NCI-H2107 treated with DMSO at 0.1 percent for 48 hours (cell line): ENCODE measurements at regions not wholly inside any gene's neighbourhood (a gene's known extent, or its start where the extent isn't known, plus 50 kb on each side); places are given as distances from the start of the nearest gene placed in this dataset.

Source experiments
- DNase-seq: peaks from one replicate; lab custom pipeline; 2025; ENCODE audit not compliant: unreplicated experiment; lab: John Stamatoyannopoulos, UW

- no peak for DNase-seq
Observed at GRCh38 chr6:167491438-167492099, 166.7 kb downstream of the TTLL2 start.

- no peak for DNase-seq
Observed at GRCh38 chr6:167492100-167492449, 167.2 kb downstream of the TTLL2 start.

GRCh38 chr6:167493310-167493709, 168.4 kb downstream of the TTLL2 start:
- no peak for DNase-seq

- DNase-seq, result peak; percentile 17
Observed at GRCh38 chr6:167493976-167494697, 169.3 kb downstream of the TTLL2 start.

- DNase-seq, result no peak
Observed at GRCh38 chr6:167494698-167495435, 170.0 kb downstream of the TTLL2 start.

- peak; percentile 63 for DNase-seq
Observed at GRCh38 chr6:167495506-167496401, 170.9 kb downstream of the TTLL2 start.

GRCh38 chr6:167496707-167497106, 171.8 kb downstream of the TTLL2 start:
- DNase-seq, result no peak

GRCh38 chr6:167497428-167498056, 172.7 kb downstream of the TTLL2 start:
- no peak for DNase-seq

GRCh38 chr6:167499161-167499660, 174.3 kb downstream of the TTLL2 start:
- DNase-seq, result no peak

- DNase-seq, result no peak
Observed at GRCh38 chr6:167500961-167501360, 176.1 kb downstream of the TTLL2 start.

- DNase-seq, result no peak
Observed at GRCh38 chr6:167501831-167502385, 177.0 kb downstream of the TTLL2 start.

- no peak for DNase-seq
Observed at GRCh38 chr6:167502471-167502870, 177.6 kb downstream of the TTLL2 start.

- no peak for DNase-seq
Observed at GRCh38 chr6:167504385-167504961, 179.6 kb downstream of the TTLL2 start.

- no peak for DNase-seq
Observed at GRCh38 chr6:167505199-167505598, 180.3 kb downstream of the TTLL2 start.

GRCh38 chr6:167505782-167506181, 180.9 kb downstream of the TTLL2 start:
- DNase-seq, result no peak

GRCh38 chr6:167506443-167507301, 181.8 kb downstream of the TTLL2 start:
- DNase-seq, result no peak

- DNase-seq, result no peak
Observed at GRCh38 chr6:167507376-167507945, 182.6 kb downstream of the TTLL2 start.
